Kidney glomerular epithelial cell (primary cell): ENCODE measurements at regions not wholly inside any gene's neighbourhood (a gene's known extent, or its start where the extent isn't known, plus 50 kb on each side); places are given as distances from the start of the nearest gene placed in this dataset.
"Not testable (repeated sequence)": the region's sequence is repeated elsewhere in the genome, so short reads cannot be mapped to it uniquely, and the experiment has no call there.

Source experiments
- DNase-seq: peaks from one replicate; lab custom pipeline; 2025; lab: John Stamatoyannopoulos, UW

DNA sequence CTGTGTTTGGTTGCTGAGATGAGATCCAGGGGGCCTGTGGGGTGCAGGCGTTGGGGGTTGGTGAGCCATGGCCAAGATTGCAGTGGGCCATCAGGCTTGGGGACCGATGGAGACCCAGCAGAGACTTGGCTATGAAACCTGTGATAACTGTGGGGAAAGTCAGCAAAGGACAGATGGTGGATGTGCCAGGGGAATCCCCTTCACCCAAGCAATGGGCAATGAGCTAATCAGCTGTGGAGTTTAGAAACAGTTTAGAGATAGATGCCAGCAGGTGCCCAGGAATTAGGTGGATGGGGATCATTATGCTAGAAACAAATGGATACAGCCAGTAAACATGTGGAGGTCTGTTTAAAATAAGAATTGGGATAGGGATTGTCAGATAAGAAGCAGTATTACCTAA lies 151.4 kb upstream of the FERD3L start:
- no peak for DNase-seq

DNA sequence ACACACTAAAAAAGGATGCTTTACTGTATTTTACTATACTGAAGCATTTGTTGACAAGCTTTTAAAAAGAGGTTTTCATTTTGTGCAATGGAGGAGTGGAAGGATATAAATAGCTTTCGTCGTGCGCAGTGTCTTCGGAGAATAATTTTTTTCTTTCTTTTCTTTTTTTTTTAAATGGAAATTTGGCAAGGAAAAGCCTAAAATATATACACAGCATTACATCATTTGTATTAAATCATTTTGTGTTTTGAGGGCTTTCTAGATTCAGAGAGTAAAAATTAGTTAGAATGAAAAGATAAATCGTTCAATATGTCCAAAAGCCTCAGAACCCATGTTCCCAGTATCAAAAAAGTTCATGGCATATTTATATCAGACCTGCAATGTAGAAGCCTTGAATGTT lies 150.2 kb upstream of the FERD3L start:
- no peak for DNase-seq

DNA sequence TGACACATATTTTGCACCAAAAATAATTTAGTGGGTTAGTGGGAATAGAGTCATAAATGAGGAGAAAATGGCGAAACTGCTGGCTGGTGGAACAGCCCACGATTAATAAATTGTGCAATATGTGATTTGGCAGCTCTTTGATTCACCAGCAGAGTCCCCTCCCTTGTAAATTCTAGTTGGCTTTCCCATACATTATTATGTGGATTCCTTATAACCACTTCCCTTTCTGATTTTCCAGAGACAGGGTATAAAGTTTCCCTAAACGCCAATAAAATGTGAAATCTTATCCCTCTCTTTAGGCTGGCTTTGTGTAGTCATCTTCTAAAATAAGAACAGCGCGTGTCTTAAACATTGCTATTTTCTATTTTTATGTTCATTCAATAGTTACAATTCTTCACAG lies 149.4 kb upstream of the FERD3L start:
- no peak for DNase-seq

DNA sequence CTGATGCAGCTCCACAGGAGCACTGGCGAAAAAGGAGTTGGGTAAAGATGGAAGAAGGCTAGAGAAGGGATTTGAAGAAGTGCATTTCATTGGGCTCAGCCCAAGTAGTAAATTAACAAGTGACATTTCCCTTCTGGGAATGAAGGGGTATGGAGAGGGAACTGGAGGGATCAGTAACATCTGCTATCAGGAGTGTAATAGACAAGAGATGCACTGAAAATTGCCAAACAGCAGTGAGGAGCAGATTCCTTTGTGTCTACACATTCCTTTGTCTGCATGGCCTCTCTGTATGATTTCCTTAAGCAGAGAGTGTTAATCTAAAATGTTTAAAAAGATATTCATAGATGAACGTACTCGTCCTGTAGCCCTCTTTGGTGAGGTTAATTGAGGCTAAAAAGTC lies 148.2 kb upstream of the FERD3L start:
- DNase-seq: no peak

DNA sequence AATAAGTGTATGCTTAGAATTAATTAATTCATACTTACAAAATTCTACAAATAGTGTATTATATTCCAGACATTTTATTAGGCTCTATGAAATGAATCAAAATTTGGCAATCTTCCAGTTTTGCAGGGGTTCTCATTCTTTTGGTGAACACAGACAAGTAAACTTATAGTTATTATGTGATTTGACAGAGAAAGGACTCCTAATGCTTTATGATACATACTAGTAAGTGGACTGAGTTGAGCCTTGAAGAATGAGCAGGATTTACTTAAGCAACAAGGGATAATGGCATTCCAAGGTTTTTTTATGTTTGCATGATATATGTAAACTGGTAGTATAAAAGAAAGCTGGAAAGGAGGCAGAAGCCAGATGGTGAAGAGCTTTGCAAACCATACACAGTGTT lies 145.7 kb upstream of the FERD3L start:
- DNase-seq: no peak

DNA sequence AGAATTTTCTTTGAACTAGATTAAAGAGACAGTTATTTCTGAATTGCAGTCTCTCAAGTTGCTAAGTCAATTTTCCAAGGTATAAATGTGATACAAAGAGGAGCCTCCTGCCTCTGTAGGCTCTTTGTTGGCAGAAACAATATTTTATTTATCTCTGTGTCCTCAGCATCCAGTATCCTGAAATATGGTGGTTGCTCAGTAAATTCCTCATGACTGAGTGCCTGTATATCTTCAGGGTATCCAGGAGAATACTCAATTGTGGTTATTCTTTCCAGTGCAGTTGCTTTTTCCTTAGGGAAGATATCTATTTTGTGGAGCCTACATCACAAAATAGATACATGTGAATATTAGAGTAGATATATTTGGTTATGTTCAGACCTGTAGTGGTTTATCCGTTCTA lies 144.8 kb upstream of the FERD3L start:
- DNase-seq: no peak

DNA sequence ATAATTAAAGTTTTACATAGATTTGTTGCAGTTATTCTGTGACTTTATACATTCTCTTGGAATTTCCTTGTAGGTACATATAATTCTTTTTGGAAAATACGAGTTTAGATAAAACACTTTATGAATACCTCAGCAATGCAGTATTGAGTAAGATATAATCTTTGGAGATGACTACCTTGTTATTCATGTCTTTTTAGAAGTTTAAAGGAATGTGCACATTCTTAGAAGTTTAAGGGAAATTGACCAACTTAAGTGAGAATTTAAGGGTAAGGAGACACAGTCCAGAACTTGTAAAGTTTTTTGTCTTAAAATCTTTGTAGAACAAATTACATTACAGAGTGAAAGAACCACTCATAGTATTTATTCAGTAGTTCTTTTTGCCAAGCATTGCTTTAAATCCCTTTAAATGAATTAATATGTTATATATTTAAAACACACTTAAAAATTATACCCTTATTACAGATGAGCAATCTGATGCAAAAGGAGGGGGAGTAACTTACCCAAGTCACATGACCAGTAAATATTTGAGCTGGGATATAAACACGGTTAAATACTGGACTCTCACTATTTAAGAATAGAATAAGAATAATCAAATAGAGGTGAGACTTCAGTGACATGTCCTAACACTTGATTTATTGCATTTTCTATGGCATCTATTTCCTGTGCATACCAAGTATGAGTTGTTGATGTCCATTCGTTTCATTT lies 139.5 kb upstream of the FERD3L start:
- DNase-seq: no peak

DNA sequence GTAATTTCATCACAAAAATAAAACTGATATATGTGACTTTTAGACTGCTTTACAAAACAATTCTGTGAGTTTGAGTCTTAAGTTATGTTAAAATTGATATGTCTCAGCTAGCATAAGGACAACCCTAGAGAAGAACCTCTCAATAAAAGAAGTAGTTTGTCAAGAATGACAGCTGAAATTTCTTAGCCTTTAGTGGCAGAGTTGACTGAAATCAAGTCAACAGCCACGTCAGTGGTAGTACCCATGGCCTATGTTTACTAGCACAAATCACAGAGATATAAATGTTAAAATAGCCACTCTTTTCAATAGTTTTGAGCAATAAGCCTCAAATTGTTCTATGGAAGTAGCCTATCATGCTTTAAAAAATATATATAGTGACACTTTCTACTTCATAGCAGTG lies 138.9 kb upstream of the FERD3L start:
- DNase-seq: no peak

DNA sequence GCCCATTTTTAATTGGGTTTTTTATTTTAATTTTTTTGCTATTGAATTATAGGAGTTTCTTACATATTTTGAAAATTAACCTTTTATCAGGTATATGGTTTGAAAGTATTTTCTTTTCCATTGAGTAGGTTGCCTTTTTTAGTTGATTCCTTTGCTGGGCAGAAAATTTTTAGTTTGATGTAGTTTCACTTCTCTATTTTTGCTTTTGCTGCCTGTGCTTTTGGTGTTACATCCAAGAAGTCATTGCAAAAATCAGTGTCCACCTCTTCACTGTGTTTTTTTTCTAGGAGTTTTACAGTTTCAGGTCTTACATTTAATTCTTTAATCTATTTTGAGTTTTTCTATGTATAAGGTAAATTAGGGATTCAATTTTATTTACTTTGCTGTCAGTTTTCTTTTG lies 129.8 kb upstream of the FERD3L start:
- DNase-seq: no peak

DNA sequence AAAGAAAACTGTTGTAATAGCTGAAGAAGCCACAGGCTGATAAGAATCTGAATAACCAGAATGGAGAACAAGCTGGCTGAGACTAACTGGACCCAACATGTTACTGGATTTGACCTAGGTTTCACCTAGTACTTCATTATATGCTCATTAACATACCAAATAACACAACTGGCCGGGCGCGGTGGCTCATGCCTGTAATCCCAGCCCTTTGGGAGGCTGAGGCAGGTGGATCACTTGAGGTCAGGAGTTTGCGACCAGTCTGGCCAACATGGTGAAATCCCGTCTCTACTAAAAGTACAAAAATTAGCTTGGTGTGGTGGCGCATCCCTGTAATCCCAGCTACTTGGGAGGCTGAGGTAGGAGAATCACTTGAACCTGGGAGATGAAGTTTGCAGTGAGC lies 127.1 kb upstream of the FERD3L start:
- not testable (repeated sequence) for DNase-seq

DNA sequence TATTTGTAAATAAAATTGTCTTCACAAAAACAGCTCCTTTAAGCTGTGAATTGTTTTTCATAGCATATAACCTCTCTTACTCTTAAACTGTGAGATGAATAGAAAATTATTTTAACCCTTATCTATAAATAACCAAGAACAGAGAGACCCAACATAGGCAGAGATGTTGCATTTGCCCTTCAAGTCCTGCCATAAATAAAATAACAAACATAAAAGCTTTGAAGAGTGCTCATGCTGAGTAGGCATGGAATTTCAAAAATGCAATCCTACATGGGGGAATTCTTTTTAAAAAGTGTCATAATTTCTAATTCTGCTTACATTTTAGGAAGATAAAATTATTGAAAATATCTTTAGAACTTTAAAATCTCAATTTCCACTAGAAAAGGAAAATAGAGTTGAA lies 124.1 kb upstream of the FERD3L start:
- no peak for DNase-seq

DNA sequence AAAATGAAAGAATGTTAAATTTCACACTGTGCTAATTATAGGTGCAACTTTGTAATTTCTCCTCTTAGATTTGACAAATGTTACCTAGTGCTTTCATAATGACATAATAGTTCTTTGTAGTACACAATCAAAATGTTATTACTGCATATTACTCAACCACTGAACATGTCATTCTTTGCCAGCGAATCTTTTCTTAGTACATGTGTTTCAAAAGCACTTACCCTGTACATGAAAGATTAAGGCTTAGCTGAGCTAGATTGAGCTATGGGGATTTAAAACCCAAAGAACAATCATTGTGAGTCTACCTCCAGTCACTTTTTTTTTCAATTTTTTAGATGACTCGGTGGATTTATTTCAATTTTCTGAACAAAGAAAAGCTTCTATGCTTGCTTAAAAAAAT lies 123.5 kb upstream of the FERD3L start:
- no peak for DNase-seq

DNA sequence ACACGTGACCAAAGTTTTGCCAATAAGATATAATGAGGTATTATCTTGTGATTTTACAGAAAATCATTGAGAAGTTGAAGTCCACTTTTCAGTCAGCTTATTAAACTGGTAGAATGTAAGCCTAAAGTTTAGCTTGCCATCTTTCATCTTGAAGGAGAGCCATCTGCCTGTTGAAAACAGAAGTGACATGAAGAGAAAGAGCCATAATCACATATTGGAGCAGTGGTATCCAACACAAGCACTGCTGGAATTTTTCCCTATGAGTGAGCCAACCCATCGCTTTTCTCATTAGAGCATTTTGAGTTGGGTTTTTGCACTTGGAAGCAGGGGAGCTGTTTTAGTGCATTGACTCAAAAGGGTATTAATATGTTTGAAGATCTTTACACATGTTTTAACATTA lies 117.6 kb upstream of the FERD3L start:
- no peak for DNase-seq

DNA sequence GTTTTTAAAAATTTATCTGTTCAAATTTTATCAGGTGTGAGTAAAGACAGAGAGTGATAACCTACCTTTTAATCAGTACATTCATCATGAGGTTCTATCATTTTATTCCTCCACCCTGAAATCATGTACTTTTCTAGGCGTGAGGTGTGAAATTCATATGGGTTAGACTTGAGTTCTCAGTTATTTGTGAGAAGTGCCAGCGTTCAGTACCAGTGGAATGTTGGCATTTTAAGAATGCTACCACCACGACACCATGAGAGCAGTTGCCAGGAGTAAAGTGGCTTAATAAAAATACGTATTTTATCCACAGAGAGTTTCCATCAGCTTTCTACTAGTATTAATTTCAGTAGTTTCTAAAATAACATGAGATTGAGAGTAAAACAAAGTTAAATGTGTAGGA lies 104.1 kb upstream of the FERD3L start:
- DNase-seq: peak; percentile 13

DNA sequence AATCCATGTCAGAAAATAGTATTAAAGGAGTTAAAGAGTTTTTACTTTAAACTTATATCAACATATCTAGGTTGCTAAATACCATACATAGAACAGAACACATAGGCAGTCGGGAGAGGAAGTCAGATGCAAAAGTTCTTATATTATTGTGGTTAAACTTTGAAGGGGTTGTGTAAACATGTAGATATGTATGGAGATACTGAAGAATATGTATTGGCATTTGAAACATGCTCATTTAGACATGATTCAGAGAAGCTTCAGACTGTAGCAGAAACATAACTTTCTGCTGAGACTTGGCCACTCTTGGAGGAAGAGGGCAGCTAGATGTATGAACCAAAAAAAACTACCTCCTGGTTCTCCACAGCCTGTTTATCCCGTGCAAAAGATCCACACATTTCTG lies 103.5 kb upstream of the FERD3L start:
- no peak for DNase-seq

DNA sequence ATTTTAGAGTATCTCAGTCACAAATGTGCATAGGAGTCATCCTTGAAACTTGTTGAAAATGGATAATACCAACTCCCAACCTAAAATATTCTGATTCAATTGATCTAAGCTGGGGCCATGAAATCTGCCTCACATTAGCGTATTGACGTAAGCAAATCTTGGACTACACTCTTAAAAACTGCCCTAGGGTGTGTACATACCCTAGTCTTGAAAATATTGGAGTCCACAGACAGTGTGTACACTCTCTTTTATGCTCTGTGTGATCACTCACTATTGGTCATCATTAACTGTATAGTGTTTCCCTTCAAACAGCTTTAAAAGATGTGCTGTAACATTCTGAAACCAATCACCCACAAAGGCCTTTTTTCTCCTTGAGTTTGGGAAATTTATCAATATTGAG lies 102.9 kb upstream of the FERD3L start:
- no peak for DNase-seq

DNA sequence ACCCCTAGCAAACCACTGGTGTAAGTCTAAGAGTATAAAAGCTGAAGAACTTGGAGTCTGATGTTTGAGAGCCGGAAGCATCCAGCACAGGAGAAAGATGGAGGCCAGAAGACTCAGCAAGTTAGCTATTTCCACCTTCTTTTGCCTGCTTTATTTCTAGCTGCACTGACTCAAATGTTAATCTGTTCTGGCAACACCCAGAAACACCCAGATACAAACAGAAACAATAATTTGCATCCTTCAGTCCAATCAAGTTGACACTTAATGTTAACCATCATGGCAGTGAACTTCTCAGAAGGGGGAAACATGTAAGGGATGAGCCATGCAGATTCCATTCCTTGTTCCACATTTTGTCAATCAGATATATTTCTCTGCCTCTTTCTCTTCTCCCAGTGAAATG lies 101.8 kb upstream of the FERD3L start:
- no peak for DNase-seq

DNA sequence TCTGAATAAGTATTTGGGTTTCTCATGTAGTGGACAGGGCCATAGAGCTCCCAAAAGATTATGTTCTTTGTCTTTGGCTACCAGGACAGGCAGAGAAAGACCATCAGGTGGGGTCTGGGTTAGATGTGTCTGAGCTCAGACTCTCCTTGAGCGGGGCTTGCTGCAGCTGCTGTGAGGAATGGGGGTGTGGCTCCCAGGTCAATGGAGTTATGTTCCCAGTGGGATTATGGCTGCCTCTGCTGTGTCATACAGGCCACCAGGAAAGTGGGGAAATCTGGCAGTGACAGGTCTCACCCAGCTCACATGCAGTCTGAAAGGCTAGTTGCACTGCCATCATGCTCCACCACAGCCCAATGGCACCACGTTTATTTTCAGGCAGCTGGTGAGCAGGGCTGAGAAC lies 97.0 kb upstream of the FERD3L start:
- no peak for DNase-seq

DNA sequence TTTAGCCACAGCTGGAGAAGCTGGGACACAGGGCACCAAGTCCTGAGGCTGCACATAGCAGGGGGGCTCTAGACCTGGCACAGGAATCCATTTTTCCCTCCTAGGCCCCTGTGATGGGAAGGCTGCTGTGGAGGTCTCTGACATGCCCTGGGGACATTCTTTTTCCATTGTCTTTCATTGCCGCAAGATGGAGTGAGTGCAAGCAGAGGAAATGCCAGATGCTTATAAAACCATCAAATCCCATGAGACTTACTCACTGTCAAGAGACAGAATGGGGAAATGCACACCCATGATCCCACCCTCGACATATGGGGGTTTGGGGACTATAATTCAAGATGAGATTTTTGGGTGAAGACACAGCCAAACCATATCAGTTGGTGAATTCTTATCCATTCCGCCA lies 94.7 kb upstream of the FERD3L start:
- no peak for DNase-seq

DNA sequence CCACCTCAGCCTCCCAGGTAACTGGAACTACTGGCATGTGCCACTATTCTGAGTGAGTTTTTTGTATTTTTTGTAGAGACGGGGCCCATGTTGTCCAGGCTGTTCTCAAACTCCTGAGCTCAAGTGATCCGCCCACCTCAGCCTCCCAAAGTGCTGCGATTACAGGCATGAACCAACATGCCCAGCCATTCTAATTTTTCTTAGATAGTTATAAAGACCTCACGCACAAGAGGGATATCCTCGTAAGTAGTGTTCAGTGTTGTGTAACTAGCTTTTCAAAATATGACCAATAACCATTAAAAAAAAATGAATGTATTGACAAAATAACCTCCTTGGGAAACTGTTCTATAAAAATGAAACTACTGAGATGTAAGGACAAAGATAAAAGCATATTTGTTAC lies 90.5 kb upstream of the FERD3L start:
- no peak for DNase-seq

DNA sequence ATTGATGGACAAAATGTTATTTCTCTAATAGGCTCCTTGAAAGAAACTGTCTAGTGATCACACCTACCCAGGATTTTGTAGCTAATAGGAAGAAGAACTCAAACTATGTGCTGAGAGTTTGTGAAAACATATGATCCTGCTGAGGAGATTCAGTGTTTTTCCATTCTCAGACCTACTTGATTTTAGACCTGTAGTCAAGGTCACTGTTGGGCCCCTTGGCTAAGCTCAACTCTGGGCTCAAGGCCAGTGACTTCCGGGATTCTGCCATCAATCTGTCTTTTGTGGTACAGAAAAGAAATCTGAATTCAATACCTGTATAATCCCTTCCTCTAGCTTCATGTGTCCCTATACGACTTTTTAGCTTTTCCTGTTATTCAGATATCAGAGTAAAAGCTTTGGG lies 79.7 kb upstream of the FERD3L start:
- no peak for DNase-seq

DNA sequence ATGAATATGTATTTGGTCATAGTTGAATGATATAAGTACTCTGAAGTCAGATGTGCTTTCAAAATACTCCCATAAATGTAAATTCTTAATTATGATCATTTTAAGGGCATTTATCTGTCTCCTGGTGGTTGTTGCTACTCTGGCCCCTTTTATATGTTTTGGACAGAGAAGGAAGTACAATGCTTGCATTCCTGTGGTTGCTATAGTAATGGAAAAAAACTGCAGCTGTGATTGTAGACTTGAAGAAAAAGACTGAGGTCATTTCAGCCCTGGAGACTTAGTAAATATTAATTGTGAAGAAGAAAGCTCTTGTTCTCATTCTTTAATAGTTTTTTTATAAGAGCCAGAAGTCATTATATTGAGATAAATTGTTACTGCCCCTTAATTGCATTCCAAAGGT lies 70.2 kb upstream of the FERD3L start:
- DNase-seq: no peak

DNA sequence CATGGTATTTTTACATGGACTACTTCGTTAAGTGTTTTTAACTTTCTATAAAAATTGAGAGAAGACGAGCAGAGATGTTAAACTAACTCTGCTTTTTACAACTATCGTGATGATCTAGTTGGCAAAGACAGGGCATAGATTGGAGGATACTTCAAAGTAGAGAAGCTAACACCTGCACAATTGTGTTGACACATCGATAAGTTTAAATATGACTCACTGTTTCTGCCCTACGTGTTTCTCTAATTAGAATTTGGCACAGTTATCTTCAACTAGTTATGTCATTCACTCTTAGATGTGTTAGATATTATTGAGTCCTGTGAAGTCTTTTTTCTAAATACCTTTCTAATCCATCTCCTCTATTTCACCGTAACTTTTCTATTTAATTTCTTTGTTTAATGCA lies 68.5 kb upstream of the FERD3L start:
- no peak for DNase-seq

DNA sequence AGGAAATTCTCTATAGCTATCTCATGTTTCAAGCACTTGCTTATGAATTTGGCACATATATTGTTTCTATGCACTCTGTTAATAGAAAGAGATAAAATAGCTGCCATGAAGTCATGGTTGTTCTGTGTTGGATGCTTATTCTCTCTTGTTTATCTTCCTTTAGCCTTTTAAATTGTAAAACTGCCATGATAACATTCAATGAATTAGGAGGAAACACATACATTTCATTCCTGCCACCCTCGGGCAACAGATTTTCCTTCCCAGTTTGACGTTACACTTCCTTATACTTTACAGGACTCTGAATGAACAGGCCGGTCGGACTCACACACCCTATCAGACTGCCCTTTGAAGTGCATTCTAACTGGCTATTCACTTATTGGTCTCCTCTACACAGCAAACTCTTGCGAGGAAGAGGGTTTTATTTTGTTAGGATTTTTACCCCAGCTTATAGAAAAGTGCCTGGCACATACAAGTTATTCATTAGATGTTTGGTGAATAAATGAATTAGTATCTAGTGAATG lies 65.7 kb upstream of the FERD3L start:
- DNase-seq: no peak
